Fibroblast of the aortic adventitia (primary cell): ENCODE measurements at regions not wholly inside any gene's neighbourhood (a gene's known extent, or its start where the extent isn't known, plus 50 kb on each side); places are given as distances from the start of the nearest gene placed in this dataset.

Experiments used
- DNase-seq: peaks from one replicate; pipeline ENCODE4 v3.0.0-alpha.2; 2010; ENCODE audit warnings: low read depth
- H3K4me3 ChIP-seq: 2 replicates; pipeline ENCODE4 v1.5.1; 2011; ENCODE audit warnings: low read depth, mild to moderate bottlenecking, control low read depth, low read length, moderate library complexity
- CTCF ChIP-seq: IDR thresholded peaks from 2 replicates; pipeline ENCODE4 v1.5.1; 2011; ENCODE audit warnings: mild to moderate bottlenecking, low read length, control low read depth, inconsistent platforms; ENCODE audit not compliant: insufficient read depth

GRCh38 chr20:56805966-56806365 is 176.9 kb downstream of the TFAP2C start:
- DNase-seq, result no peak
- no peak for TF ChIP-seq CTCF
- H3K4me3 ChIP-seq, result no peak overlapping the region

GRCh38 chr20:56806952-56807517 is 177.9 kb downstream of the TFAP2C start:
- TF ChIP-seq CTCF, result no peak
- H3K4me3 ChIP-seq, result no peak overlapping the region
- DNase-seq, result no peak

DNA sequence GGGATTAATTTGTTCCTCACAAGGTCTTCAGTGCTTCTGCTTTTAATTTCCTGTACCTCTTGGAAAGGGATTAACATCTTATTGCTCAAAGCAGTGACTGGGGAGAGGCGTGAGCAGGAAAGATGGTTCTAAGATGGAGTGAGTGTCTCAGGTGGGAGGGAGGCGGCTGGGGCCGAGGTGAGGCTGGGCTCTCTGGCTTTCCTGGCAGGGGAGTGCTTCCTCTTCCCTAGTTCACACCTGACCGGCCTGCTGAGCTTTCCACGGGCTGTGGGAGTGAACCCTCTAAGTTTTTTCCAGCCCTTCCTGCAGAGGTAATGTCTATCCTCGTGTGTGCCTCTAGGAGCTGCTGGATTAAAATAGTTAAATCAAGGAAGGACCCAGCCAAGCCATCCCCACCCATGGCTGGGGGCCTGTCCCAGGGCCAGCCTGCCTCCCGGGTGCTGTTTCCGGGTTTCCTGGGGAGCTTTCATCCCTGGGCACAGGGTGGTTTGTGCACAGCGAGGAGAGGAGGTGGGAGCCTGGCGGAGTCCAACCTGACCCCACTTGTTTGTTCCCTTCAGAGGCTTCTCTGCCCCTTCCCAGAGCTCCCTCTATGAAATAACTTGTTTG is 179.1 kb downstream of the TFAP2C start:
- no peak for DNase-seq
- TF ChIP-seq CTCF, result no peak
- H3K4me3 ChIP-seq, result no peak overlapping the region

GRCh38 chr20:56808732-56809131 is 179.6 kb downstream of the TFAP2C start:
- TF ChIP-seq CTCF, result no peak
- no peak for DNase-seq

GRCh38 chr20:56809668-56810067 is 180.6 kb downstream of the TFAP2C start:
- no peak for TF ChIP-seq CTCF
- no peak for DNase-seq
- H3K4me3 ChIP-seq, result no peak overlapping the region

More at GRCh38 chr20:56808732-56809131, 179.6 kb downstream of the TFAP2C start:
- no peak overlapping the region for H3K4me3 ChIP-seq

DNA sequence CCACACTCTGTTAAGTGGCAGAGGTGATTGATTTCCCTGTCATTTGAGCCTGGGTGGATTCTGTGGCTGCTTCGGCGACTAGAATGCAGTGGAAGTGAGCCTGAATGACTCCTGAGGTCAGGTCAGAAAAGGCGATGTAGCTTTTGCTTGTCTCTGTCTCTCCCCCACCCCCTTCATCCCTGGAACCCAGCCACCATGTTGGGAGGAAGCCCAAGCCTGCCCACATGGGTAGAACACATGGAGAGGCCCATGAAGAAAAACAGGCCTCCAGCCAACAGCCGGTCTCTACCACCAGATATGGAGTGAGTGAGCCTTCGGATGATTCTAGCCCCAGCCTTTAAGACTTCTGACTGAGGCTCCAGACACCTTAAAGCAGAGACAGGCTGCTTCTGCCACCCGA is 181.0 kb downstream of the TFAP2C start:
- no peak for TF ChIP-seq CTCF
- no peak for DNase-seq
- H3K4me3 ChIP-seq, result no peak overlapping the region

- no peak for DNase-seq
- no peak for TF ChIP-seq CTCF
- H3K4me3 ChIP-seq, result no peak overlapping the region
These were observed 186.7 kb downstream of the TFAP2C start for GRCh38 chr20:56815796-56816195.
